ENCODE measurements at regions not wholly inside any gene's neighbourhood (a gene's known extent, or its start where the extent isn't known, plus 50 kb on each side); places are given as distances from the start of the nearest gene placed in this dataset.
A peak's percentile ranks its signal among the peaks of the same experiment; 100 is the strongest.

DNA sequence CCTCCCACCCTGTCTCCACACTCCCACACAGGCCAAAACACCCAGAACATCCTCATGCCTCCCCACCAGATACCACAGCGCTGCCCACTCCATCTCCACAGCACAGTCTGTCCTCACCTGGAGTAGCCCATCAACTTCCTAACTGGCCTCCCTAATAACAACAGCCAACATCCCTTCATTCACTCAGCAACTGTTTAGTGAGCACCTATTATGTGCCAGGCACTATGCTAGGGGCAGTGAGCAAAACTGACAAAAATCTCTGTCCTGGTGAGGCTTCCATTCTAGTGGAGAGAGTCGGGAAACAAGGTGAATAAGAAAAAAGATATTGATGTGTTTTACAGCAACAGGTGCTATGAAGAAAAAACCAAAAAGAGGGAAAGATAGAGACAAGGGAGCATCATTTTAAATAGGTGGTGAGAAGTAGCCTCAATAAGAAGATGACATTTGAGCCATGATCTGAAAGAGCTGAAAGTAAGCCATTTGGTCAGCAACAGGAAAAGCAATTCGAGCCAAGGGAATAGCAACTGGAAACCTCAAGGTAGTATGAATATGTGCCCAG lies 523.9 kb downstream of the SHQ1 start:
- no peak for DNase-seq (ENCODE audit: low read depth)
- no peak overlapping the region for H3K4me3 ChIP-seq (replicated peaks; ENCODE audit: low read depth, low read length)
- TF ChIP-seq, protein P1, sequence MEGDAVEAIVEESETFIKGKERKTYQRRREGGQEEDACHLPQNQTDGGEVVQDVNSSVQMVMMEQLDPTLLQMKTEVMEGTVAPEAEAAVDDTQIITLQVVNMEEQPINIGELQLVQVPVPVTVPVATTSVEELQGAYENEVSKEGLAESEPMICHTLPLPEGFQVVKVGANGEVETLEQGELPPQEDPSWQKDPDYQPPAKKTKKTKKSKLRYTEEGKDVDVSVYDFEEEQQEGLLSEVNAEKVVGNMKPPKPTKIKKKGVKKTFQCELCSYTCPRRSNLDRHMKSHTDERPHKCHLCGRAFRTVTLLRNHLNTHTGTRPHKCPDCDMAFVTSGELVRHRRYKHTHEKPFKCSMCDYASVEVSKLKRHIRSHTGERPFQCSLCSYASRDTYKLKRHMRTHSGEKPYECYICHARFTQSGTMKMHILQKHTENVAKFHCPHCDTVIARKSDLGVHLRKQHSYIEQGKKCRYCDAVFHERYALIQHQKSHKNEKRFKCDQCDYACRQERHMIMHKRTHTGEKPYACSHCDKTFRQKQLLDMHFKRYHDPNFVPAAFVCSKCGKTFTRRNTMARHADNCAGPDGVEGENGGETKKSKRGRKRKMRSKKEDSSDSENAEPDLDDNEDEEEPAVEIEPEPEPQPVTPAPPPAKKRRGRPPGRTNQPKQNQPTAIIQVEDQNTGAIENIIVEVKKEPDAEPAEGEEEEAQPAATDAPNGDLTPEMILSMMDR (IDR thresholded peaks at IDR 0.05; ENCODE audit: low read length, missing control alignments): no peak

DNA sequence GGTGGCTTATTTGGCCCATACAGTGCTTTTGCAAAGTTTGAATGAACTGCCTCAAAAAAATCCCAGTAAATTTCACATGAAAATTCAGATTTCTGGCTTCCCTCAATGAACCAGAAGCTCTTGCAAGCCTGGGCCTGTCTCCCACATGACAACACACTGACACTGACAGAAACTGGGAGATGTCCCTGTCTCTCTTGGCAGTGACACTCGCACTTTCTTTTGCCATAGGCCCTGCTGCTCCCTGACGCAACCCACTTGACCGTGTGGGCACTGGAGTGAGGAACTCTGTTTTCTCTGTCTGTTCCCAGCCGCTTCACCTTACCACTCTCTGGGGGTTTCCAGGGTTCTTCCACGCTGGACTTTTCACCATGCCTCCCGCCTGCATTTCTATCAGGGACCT lies 524.5 kb downstream of the SHQ1 start:
- DNase-seq (ENCODE audit: low read depth): no peak
- no peak overlapping the region for H3K4me3 ChIP-seq (replicated peaks; ENCODE audit: low read depth, low read length)
- TF ChIP-seq, protein P1 (IDR thresholded peaks at IDR 0.05; ENCODE audit: low read length, missing control alignments): no peak

DNA sequence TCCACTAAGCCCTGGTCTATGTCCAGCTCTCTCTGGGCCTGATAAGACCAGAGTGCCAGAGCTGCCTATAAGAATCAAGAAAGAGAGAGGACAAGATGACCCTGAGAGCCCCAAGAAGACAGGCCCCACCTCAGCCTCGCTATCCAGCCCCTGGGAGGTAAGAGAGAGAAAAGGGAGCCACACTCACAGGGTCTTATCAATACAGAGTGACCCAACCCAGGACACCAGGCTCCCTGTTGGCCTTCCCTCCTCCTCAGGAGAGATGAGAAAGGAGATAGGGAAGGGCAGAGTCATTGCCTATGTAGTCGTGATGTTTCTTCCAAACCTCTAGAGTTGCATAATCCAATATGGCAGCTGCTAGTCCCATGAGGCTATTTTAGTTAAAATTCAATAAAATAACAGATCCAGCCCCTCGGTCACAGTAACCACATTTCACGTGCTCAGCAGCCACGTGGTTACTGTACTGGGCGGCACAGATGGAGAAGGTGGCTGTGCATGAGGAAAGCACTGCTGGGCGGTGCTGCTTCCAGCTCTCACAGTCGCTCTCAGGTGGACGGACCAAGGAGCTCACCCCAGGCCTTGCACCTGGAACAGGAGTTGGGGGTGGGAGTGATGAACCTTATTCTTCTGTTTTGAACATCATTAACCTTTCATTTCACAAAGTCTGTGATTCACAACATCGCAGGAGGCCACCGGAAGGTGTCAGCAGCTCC lies 525.8 kb downstream of the SHQ1 start:
- DNase-seq (ENCODE audit: low read depth): no peak
- TF ChIP-seq, protein P1 (IDR thresholded peaks at IDR 0.05; ENCODE audit: low read length, missing control alignments): no peak
- no peak overlapping the region for H3K4me3 ChIP-seq (replicated peaks; ENCODE audit: low read depth, low read length)

DNA sequence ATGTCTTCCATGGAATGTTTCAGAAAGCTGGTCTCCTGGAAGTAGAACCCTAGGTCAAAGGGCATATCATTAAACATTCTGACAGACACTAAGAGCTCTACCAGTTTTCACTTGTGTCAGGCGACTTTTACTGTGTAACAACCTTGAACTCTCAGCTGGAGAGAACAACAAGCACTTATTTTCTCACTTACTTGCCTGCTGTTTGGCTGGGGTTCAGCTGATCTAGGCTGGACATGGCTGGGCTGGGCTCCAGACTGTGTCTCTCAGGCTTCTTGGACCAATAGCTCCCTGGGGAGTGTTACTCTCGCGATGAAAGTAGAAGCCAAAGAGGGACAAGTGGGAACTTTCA lies 527.3 kb downstream of the SHQ1 start:
- TF ChIP-seq, protein P1 (IDR thresholded peaks at IDR 0.05; ENCODE audit: low read length, missing control alignments): no peak
- DNase-seq (ENCODE audit: low read depth): no peak
- H3K4me3 ChIP-seq (replicated peaks; ENCODE audit: low read depth, low read length): no peak overlapping the region

DNA sequence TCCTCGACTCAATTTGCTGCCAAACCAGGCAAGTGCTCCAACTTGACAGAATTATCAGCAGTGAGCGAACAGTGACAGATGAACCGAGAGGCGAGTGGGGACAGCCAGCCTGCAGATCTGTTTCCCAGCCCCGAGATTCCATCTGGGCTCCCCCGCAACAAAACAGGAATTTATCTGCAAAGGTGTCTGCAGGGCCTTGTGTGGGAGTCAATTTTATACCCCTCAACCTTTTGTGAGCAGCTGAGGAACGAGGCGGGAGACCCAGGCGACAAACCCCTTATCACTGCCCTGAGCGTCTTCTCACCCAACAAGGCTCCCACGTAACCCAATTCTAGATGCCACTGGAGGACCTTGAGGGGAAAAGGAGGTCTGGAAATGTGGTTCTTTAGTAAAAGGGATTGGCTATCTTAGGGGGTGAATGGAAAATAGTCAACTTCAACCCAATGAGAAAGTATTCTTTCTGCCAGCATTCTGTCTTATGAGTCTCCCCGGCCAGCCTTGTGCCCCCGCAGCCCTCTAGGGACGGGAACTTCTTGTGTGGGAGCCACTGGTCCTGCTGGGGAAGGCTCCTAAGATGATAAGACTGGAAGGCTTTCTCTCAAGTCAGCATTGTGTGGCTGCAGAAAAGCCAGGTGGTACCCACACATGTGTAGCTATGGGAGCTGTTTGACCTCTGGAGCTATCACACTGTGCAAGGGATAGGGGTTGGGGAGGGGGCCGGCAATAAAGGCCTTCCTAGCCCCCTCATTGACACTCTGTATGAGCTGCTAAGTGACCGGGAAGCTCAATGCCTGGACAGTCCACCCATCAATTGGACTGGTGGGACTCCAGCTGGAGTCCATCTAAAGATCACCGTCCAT lies 527.9 kb downstream of the SHQ1 start:
- DNase-seq (ENCODE audit: low read depth): no peak
- TF ChIP-seq, protein P1 (IDR thresholded peaks at IDR 0.05; ENCODE audit: low read length, missing control alignments): no peak
- no peak overlapping the region for H3K4me3 ChIP-seq (replicated peaks; ENCODE audit: low read depth, low read length)

DNA sequence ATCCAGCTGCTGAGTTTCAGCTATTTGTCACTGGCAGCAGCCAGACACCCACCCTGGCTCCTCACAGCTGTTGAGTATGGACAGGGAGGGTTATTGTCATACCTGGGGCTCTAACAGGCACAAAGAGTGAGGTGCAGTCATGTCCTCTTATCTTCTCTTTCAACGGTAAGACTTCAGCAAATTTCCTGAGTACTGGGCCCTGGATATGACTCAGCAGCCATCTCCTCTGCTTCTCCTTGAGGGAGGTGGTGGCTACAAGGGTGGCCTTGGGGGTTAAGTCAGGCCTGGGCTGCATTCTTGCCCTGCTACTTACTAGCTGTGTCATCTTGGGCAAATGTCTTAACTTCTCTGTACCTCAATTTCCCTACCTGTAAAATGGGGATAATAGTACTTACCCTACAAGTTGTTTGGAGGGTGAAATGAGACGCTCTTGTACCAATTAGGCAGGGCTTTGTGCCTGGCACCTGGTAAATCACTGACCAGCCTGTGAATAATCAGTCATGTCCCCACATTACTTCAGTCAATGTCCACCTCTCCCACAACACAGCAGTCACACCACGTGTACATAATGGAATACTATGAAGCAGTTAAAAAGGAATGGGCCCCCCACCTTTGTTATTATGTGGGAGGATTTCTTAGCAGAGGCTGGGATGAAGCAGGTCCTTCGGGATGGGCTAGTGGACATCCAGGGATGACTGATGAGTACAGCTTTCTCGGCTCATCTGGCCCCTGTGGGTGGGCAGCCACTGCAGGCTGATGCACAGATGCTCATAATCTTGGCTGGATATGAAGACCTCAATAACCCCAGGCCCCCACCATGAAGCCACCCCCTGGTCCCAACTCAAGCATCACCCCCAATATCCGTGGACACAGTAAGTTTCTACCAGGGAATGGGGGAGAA lies 528.8 kb downstream of the SHQ1 start:
- peak; percentile 50 for DNase-seq (ENCODE audit: low read depth)
- TF ChIP-seq, protein P1 (IDR thresholded peaks at IDR 0.05; ENCODE audit: low read length, missing control alignments): no peak
- no peak overlapping the region for H3K4me3 ChIP-seq (replicated peaks; ENCODE audit: low read depth, low read length)

Measured in fibroblast of pulmonary artery (primary cell).